OCI-LY1 (cell line): ENCODE measurements at regions not wholly inside any gene's neighbourhood (a gene's known extent, or its start where the extent isn't known, plus 50 kb on each side); places are given as distances from the start of the nearest gene placed in this dataset.

ENCODE experiments used
- EZH2 ChIP-seq: fragments of 200-600 bp; sonication (generic), shearing (Covaris generic); IDR thresholded peaks from 2 replicates; pipeline ENCODE4 v1.8.0; 2017; ENCODE audit warnings: borderline replicate concordance, mixed run types, mild to moderate bottlenecking, antibody characterized with exemption, low read length, moderate library complexity, mixed read lengths
- TF ChIP-seq, protein P1 (sequence below): fragments of 200-600 bp; sonication (generic), shearing (Covaris generic); IDR thresholded peaks from 2 replicates; pipeline ENCODE4 v1.5.1; 2017; ENCODE audit warnings: mild to moderate bottlenecking, antibody characterized with exemption, low read length, moderate library complexity, mixed read lengths

DNA sequence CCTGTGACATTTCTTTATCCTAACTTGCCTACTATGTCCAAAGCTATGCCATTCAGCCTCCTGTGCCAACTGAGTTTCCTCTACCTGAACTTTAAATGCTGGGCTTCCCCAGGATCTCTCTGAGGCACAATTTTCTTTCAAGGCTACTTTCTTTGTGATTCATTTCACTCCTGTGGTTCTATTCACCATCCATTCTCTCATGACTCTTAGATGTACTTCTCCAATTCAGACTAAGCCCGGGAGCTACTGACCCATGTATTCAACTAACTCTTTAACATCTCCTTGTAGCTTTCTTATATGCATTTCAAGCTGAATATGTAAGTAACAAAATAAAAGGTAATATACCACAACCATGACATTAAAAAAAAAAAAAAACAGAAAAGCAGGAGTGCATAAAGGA is 738.9 kb upstream of the USP15 start:
- TF ChIP-seq, protein P1, sequence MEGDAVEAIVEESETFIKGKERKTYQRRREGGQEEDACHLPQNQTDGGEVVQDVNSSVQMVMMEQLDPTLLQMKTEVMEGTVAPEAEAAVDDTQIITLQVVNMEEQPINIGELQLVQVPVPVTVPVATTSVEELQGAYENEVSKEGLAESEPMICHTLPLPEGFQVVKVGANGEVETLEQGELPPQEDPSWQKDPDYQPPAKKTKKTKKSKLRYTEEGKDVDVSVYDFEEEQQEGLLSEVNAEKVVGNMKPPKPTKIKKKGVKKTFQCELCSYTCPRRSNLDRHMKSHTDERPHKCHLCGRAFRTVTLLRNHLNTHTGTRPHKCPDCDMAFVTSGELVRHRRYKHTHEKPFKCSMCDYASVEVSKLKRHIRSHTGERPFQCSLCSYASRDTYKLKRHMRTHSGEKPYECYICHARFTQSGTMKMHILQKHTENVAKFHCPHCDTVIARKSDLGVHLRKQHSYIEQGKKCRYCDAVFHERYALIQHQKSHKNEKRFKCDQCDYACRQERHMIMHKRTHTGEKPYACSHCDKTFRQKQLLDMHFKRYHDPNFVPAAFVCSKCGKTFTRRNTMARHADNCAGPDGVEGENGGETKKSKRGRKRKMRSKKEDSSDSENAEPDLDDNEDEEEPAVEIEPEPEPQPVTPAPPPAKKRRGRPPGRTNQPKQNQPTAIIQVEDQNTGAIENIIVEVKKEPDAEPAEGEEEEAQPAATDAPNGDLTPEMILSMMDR, result no peak
- no peak for TF ChIP-seq EZH2
